Neural cell (in vitro differentiated cells): ENCODE measurements at regions not wholly inside any gene's neighbourhood (a gene's known extent, or its start where the extent isn't known, plus 50 kb on each side); places are given as distances from the start of the nearest gene placed in this dataset.

Experiments used
- H2AFZ ChIP-seq: fragments of 200-600, 300-800 bp; sonication (generic), shearing (Covaris generic); 2 replicates; pipeline ENCODE4 v1.6.0; 2014; ENCODE audit warnings: low read depth, mild to moderate bottlenecking, antibody characterized with exemption, low read length, moderate library complexity
- H3F3A ChIP-seq: fragments of 200-600 bp; shearing (Covaris generic); 2 replicates; pipeline ENCODE4 v1.6.1; 2016; ENCODE audit warnings: mild to moderate bottlenecking, moderate library complexity, mixed read lengths, antibody characterized with exemption, low read length; ENCODE audit not compliant: insufficient read depth, poor library complexity, severe bottlenecking
- H3K27ac ChIP-seq: fragments of 200-600, 300-800 bp; sonication (generic), shearing (Covaris generic); 2 replicates; pipeline ENCODE4 v1.5.1; 2014; ENCODE audit warnings: mild to moderate bottlenecking, low read length, moderate library complexity
- H3K27me3 ChIP-seq: fragments of 300-800, 200-600 bp; sonication (generic), shearing (Covaris generic); 2 replicates; pipeline ENCODE4 v1.6.0; 2014; ENCODE audit warnings: mild to moderate bottlenecking, low read depth, low read length, moderate library complexity; ENCODE audit not compliant: insufficient read depth
- H3K36me3 ChIP-seq: fragments of 300-800, 200-600 bp; sonication (generic), shearing (Covaris generic); 2 replicates; pipeline ENCODE4 v1.5.1; 2014; ENCODE audit warnings: mild to moderate bottlenecking, antibody characterized with exemption, low read length, moderate library complexity; ENCODE audit not compliant: insufficient read depth
- H3K4me2 ChIP-seq: fragments of 300-800, 200-600 bp; sonication (generic), shearing (Covaris generic); 2 replicates; pipeline ENCODE4 v1.6.0; 2014; ENCODE audit warnings: mild to moderate bottlenecking, low read length
- H3K4me3 ChIP-seq: fragments of 300-800, 200-600 bp; sonication (generic), shearing (Covaris generic); 2 replicates; pipeline ENCODE4 v1.5.1; 2014; ENCODE audit warnings: mild to moderate bottlenecking, low read length, moderate library complexity
- H3K79me2 ChIP-seq: fragments of 200-600 bp; shearing (Covaris generic); replicated peaks from 2 replicates; pipeline ENCODE4 v1.6.0; 2014; ENCODE audit warnings: mild to moderate bottlenecking, low read length, moderate library complexity; ENCODE audit not compliant: insufficient read depth
- H3K9ac ChIP-seq: fragments of 300-800, 200-600 bp; sonication (generic), shearing (Covaris generic); 2 replicates; pipeline ENCODE4 v1.6.1; 2016; ENCODE audit warnings: mild to moderate bottlenecking, low read length, mixed read lengths
- H3K9me2 ChIP-seq: fragments of 200-600 bp; shearing (Covaris generic); 2 replicates; pipeline ENCODE4 v1.6.1; 2016; ENCODE audit warnings: mild to moderate bottlenecking, low read length, mixed read lengths; ENCODE audit not compliant: insufficient read depth
- H3K9me3 ChIP-seq: fragments of 200-600, 300-800 bp; sonication (generic), shearing (Covaris generic); 2 replicates; pipeline ENCODE4 v1.6.1; 2016; ENCODE audit warnings: mild to moderate bottlenecking, mixed run types, low read length, moderate library complexity, mixed read lengths
- H4K20me1 ChIP-seq: fragments of 200-600 bp; shearing (Covaris generic); 2 replicates; pipeline ENCODE4 v1.6.1; 2016; ENCODE audit warnings: mild to moderate bottlenecking, mixed run types; ENCODE audit not compliant: insufficient read depth
- CTCF ChIP-seq: fragments of 450-650 bp; IDR thresholded peaks from 2 replicates; pipeline ENCODE4 v1.5.1; 2014; ENCODE audit warnings: antibody characterized with exemption, mild to moderate bottlenecking, moderate library complexity; ENCODE audit not compliant: poor library complexity, severe bottlenecking
- EP300 ChIP-seq: fragments of 450-650 bp; conservative IDR thresholded peaks from 2 replicates; pipeline ENCODE4 v1.6.1; 2014; ENCODE audit warnings: antibody characterized with exemption, mild to moderate bottlenecking, moderate library complexity; ENCODE audit not compliant: poor library complexity, severe bottlenecking
- EZH2 ChIP-seq: fragments of 200-600, 300-800 bp; shearing (Covaris generic), sonication (generic); IDR thresholded peaks from 2 replicates; pipeline ENCODE4 v1.6.1; 2014; ENCODE audit warnings: antibody characterized with exemption, low read length, borderline replicate concordance, mild to moderate bottlenecking; ENCODE audit not compliant: insufficient read depth, poor library complexity, severe bottlenecking
- MXI1 ChIP-seq: fragments of 450-650 bp; conservative IDR thresholded peaks from 2 replicates; pipeline ENCODE4 v1.6.1; 2014; ENCODE audit warnings: antibody characterized with exemption, mild to moderate bottlenecking; ENCODE audit not compliant: poor library complexity, severe bottlenecking
- POLR2AphosphoS5 ChIP-seq: IDR thresholded peaks from 2 replicates; pipeline ENCODE4 v1.6.1; 2012
- RAD21 ChIP-seq: fragments of 450-650 bp; conservative IDR thresholded peaks from 2 replicates; pipeline ENCODE4 v1.6.1; 2014; ENCODE audit warnings: antibody characterized with exemption, mild to moderate bottlenecking, moderate library complexity
- REST ChIP-seq: IDR thresholded peaks from 2 replicates; pipeline ENCODE4 v1.6.1; 2012; ENCODE audit warnings: borderline replicate concordance
- SMC3 ChIP-seq: fragments of 450-650 bp; conservative IDR thresholded peaks from 2 replicates; pipeline ENCODE4 v1.6.1; 2014; ENCODE audit warnings: antibody characterized with exemption, mild to moderate bottlenecking, moderate library complexity; ENCODE audit not compliant: poor library complexity
- TAF1 ChIP-seq: IDR thresholded peaks from 2 replicates; pipeline ENCODE4 v1.6.1; 2012; ENCODE audit warnings: low read depth

GRCh38 chr2:204389120-204389519, 156.2 kb upstream of the PARD3B start:
- no peak overlapping the region for H2AFZ ChIP-seq
- no peaks in the 10 kb centered on the region for H3K79me2 ChIP-seq
- no peak overlapping the region for H3K4me3 ChIP-seq
- H3K9me3 ChIP-seq, result no peaks in the 10 kb centered on the region
- no peaks in the 10 kb centered on the region for H3K36me3 ChIP-seq
- H4K20me1 ChIP-seq, result no peaks in the 10 kb centered on the region
- TF ChIP-seq POLR2AphosphoS5, result no peak
- no peak for TF ChIP-seq MXI1
- no peak for TF ChIP-seq RAD21
- no peak for TF ChIP-seq REST
- no peak for TF ChIP-seq SMC3
- no peak for TF ChIP-seq TAF1
- no peak for TF ChIP-seq EP300
- no peak for TF ChIP-seq CTCF
- TF ChIP-seq EZH2, result no peak
- no peak overlapping the region for H3K9ac ChIP-seq
- no peaks in the 10 kb centered on the region for H3K9me2 ChIP-seq
- H3K27ac ChIP-seq, result no peak overlapping the region
- no peak overlapping the region for H3K4me2 ChIP-seq
- H3K27me3 ChIP-seq, result no peaks in the 10 kb centered on the region
- H3F3A ChIP-seq, result no peaks in the 10 kb centered on the region

- Histone ChIP-seq H3F3A (no peaks in the 10 kb centered on the region), H3K9me3 (no peaks in the 10 kb centered on the region)
- TF ChIP-seq RAD21 (no peak), EZH2 (no peak), CTCF (no peak), POLR2AphosphoS5 (no peak), MXI1 (no peak), TAF1 (no peak), EP300 (no peak), REST (no peak), SMC3 (no peak)
Measured at GRCh38 chr2:204389856-204390255, 155.4 kb upstream of the PARD3B start.

More at GRCh38 chr2:204389856-204390255, 155.4 kb upstream of the PARD3B start:
- no peak overlapping the region for H3K4me3 ChIP-seq
- H2AFZ ChIP-seq, result no peak overlapping the region
- H3K79me2 ChIP-seq, result no peaks in the 10 kb centered on the region
- no peaks in the 10 kb centered on the region for H3K9me2 ChIP-seq
- H3K27me3 ChIP-seq, result no peaks in the 10 kb centered on the region
- no peaks in the 10 kb centered on the region for H4K20me1 ChIP-seq
- H3K36me3 ChIP-seq, result no peaks in the 10 kb centered on the region
- no peak overlapping the region for H3K4me2 ChIP-seq
- no peak overlapping the region for H3K27ac ChIP-seq
- no peak overlapping the region for H3K9ac ChIP-seq
